ENCODE measurements at regions not wholly inside any gene's neighbourhood (a gene's known extent, or its start where the extent isn't known, plus 50 kb on each side); places are given as distances from the start of the nearest gene placed in this dataset.

DNA sequence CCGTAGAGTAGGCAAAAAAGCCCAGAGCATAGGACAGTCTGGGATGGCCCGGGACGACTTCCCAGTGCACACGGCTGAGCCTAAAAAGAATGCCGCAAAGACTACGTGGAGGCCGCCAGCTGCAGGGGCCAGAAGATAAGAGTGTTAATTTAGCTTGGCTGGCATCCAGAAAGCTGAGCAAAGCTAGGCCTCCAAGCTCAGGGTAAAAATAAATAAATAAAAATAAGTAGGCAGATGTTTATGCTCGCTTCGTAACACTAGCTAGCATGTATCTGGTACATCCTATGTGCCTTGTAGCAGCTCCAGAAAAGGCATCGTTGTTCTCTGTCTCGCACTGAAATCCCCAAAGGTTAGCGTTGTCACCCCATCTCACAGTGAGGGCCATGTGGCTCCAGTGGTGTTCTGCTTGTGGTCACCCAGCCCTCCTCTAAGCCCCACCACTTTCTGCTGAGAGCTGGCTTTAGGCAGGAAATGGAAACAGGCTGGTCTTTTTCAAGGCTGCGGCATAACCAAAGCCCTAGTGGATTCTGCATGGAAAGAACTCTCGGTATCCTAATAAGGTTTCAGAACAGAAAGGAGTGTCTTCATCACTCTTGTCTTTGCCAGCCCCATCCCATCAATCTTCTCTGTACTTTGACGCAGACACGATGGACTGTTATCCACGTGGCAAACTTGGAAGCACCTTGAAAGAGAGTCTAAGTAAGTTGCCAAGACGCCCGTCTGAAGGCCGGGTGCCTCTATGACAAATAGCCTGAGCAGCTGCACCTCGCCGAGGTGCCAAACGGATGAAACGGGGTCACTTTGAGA, 58.1 kb upstream of the MEF2A start:
- peaks cover 0 to 14% (median 4%) of the 10 kb centered on the region in 4 donors for H3K4me1 ChIP-seq

DNA sequence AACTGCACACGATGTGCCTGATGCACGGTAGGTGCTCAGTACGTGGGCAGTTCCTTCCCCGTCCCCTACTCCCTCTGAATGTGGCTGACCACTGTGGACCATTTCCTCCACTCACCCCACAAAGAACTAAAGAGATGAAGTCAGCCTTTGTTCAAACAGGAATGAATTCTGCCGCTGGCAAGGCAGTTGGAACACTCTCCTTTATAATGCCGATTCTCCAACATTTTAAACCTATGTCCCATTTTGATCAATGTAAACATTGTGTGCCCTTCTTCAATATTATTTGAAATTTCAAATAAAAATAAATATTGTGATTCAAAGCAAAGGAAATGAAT, 57.5 kb upstream of the MEF2A start:
- DNase-seq, result no peak
- Histone ChIP-seq H3K9me3 (no peaks in the 10 kb centered on the region), H3K4me1 (peaks cover 0 to 14% (median 3%) of the 10 kb centered on the region in 4 donors), H3K27ac (peak overlapping the region in 3 of 4 donors; percentile 32 to 75 (median 50)), H3K36me3 (no peaks in the 10 kb centered on the region), H3K27me3 (no peaks in the 10 kb centered on the region), H3K4me3 (no peak overlapping the region)
- TF ChIP-seq POLR2A (IDR thresholded peaks at IDR 0.05), result no peak
- TF ChIP-seq, protein P1, sequence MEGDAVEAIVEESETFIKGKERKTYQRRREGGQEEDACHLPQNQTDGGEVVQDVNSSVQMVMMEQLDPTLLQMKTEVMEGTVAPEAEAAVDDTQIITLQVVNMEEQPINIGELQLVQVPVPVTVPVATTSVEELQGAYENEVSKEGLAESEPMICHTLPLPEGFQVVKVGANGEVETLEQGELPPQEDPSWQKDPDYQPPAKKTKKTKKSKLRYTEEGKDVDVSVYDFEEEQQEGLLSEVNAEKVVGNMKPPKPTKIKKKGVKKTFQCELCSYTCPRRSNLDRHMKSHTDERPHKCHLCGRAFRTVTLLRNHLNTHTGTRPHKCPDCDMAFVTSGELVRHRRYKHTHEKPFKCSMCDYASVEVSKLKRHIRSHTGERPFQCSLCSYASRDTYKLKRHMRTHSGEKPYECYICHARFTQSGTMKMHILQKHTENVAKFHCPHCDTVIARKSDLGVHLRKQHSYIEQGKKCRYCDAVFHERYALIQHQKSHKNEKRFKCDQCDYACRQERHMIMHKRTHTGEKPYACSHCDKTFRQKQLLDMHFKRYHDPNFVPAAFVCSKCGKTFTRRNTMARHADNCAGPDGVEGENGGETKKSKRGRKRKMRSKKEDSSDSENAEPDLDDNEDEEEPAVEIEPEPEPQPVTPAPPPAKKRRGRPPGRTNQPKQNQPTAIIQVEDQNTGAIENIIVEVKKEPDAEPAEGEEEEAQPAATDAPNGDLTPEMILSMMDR (IDR thresholded peaks at IDR 0.05), result no peak

More for the DNA sequence above, 58.1 kb upstream of the MEF2A start:
- no peaks in the 10 kb centered on the region for H3K27me3 ChIP-seq
- H3K4me3 ChIP-seq, result no peak overlapping the region
- H3K9me3 ChIP-seq, result no peaks in the 10 kb centered on the region
- DNase-seq, result peak in 2 of 3 donors; percentile 52 to 58
- H3K36me3 ChIP-seq, result no peaks in the 10 kb centered on the region
- peak overlapping the region in 3 of 4 donors; percentile 32 to 75 (median 50) for H3K27ac ChIP-seq
- TF ChIP-seq, protein P1 (IDR thresholded peaks at IDR 0.05), result no peak
- no peak for TF ChIP-seq POLR2A (IDR thresholded peaks at IDR 0.05)

DNA sequence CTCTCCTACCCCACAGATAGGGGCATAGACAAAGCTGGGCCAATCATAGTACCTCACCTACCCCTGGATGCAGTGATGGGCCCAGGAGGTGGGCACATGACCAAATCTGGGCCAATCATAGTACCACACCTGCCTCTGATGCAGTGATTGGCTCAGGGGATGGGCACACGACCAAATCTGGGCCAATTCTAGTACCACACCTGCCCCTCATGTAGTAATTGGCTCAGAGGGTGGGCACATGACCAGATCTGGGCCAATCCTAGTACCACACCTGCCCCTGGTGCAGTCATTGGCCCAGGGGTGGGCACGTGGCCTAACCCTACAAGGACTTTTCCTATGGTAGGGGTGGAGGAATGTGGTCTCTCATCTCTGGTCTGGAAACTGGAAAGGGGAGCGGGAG, 56.9 kb upstream of the MEF2A start:
- H3K36me3 ChIP-seq, result no peaks in the 10 kb centered on the region
- H3K4me1 ChIP-seq, result peaks cover 0 to 14% (median 2%) of the 10 kb centered on the region in 4 donors
- peak overlapping the region in 2 of 4 donors; percentile 50 to 75 for H3K27ac ChIP-seq
- no peak for DNase-seq
- H3K4me3 ChIP-seq, result no peak overlapping the region
- TF ChIP-seq, protein P1 (IDR thresholded peaks at IDR 0.05), result no peak
- no peak for TF ChIP-seq POLR2A (IDR thresholded peaks at IDR 0.05)
- no peaks in the 10 kb centered on the region for H3K27me3 ChIP-seq
- H3K9me3 ChIP-seq, result no peaks in the 10 kb centered on the region

DNA sequence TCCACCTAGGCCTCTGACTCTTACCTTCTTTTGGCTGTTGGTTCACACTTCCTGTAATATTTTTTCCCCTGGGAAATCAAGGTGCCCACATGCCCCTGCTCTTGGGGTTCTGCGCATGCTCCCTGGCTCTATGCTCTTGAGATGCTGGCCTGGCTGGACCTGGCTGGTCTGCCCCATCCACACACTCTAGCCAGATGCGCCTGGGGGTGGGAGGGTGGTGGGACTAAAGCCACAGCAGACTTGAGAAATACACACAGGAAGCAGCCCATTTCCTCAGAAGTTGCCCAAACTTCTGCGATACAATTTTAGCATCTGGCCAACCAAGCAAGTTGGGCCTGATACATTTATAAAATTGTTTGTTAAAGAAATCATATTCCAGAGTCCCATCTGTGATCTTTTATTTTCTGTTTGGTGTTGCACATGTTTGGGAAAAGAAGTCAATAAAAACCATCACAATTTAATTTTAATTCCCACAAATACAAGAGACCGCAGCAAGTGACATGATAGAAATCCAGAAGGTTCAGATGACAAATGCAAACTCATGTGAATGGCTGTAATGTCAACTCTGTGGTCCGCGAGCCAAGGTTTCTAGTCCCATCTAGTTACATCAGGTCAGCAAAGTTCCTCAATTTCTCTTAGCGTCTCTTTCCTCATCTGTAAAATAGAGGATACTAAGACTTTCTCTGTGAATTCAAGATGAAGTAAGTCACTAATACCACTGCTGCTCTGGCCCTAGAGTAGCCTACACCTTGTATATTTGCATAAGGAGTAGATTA, 55.9 kb upstream of the MEF2A start:
- Histone ChIP-seq H3K4me1 (peaks cover 0 to 8% (median 0%) of the 10 kb centered on the region in 4 donors), H3K27me3 (no peaks in the 10 kb centered on the region), H3K9me3 (no peaks in the 10 kb centered on the region), H3K36me3 (no peaks in the 10 kb centered on the region), H3K27ac (peak overlapping the region in 2 of 4 donors; percentile 12 to 75), H3K4me3 (no peak overlapping the region)
- TF ChIP-seq, protein P1 (IDR thresholded peaks at IDR 0.05), result no peak
- TF ChIP-seq POLR2A (IDR thresholded peaks at IDR 0.05), result no peak
- DNase-seq, result peak in 2 of 3 donors; percentile 56 to 58

DNA sequence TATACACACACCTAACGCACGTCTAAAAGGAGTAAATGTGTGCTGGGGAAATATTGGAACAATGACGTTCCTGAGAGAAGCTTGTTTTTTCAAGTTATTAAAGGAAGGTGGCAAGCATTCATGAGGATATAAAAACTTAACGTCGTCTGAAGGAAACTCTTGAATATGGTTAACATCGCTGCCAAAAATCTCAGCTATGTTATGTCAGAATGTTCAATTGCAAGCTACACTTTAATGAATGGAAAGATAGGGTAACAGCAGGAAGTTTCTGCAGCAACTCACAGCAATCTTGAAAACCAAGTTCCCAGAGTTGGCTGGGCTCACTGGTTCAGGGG, 54.3 kb upstream of the MEF2A start:
- Histone ChIP-seq H3K27me3 (no peaks in the 10 kb centered on the region), H3K9me3 (no peaks in the 10 kb centered on the region), H3K27ac (peak overlapping the region in 2 of 4 donors; percentile 17 to 75), H3K4me1 (peaks cover 0 to 8% (median 0%) of the 10 kb centered on the region in 4 donors), H3K36me3 (no peaks in the 10 kb centered on the region), H3K4me3 (peak overlapping the region in 1 of 4 donors; percentile 6)
- no peak for DNase-seq
- TF ChIP-seq, protein P1 (IDR thresholded peaks at IDR 0.05), result no peak
- no peak for TF ChIP-seq POLR2A (IDR thresholded peaks at IDR 0.05)
